ENCODE measurements at regions not wholly inside any gene's neighbourhood (a gene's known extent, or its start where the extent isn't known, plus 50 kb on each side); places are given as distances from the start of the nearest gene placed in this dataset.
"Not testable (repeated sequence)": the region's sequence is repeated elsewhere in the genome, so short reads cannot be mapped to it uniquely, and the experiment has no call there.

DNA sequence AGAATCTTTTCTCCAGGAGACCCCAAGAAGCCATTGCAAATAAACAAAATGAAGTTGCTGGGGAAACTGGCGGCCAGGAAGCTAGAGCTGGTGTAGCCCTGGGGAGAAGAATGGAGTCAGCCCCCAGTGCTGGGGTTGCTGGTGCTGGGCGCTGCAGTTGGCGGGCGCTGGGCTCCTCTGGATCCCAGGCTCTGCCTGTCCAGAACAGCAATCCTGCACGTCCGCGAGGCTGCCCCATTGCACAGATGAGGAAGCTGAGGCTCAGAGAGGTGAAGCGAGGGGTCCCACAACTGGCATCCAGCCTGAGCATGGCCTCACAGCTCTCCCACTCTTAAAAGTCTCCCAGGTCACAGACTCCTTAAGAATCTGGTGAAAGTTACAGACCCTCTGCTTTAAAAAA, 161.1 kb downstream of the OR4M2 start:
- DNase-seq, result no peak

DNA sequence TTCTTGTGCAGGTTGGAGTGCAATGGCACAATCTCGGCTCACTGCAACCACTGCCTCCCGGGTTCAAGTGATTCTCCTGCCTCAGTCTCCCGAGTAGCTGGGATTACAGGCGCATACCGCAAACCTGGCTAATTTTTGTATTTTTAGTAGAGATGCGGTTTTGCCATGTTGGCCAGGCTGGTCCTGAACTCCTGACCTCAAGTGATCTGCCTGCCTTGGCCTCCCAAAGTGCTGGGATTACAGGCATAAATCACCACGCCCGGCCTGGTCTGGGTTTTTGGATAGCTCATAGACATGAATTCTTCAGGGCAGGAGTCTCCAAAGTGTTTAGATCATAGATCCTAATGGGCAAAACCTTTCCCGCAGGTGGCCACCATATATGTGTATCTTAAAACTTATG, 162.0 kb downstream of the OR4M2 start:
- DNase-seq, result not testable (repeated sequence)

DNA sequence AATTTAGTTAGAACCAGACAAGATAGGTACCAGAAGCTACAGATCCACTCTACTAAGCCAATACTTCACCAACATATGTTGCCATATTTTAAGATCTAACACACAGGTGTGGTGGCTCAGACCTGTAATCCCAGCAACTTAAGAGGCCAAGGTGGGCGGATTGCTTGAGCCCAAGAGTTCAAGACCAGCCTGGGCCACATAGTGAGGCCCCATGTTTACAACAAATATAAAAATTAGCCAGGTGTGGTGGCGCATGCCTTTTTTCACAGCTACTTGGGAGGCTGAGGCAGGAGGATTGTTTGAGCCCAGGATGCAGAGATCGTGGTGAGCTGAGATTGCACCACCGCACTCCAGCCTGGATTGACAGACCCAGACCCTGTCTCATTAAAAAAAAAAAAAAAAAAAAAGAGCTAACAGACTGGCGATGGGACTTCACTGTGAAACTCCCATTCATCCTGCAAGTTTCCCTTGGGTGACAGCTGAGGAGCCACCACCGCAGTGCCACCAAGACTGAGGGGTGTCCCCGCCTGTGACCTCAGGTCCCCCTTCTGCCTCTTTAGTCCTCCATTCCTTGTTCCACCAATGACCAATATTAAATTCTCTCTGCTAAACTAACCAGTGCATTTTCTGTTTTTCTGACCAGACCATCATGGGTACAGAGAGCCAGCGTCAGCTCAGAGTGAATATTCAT, 163.3 kb downstream of the OR4M2 start:
- DNase-seq, result no peak

DNA sequence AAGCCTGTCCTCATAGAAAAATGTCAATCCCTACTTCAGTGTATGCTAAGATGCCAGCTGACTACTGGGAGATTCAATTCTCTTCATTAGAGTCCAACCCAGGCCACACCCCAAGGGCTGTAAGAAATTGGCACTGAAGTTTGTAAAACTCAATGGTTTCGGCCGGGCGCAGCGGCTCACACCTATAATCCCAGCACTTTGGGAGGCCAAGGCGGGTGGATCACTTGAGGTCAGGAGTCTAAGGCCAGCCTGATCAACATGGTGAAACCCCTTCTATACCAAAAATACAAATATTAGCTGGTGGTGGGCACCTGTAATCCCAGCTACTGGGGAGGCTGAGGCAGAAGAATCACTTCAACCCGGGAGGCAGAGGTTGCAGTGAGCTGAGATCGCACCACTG, 169.2 kb downstream of the OR4M2 start:
- not testable (repeated sequence) for DNase-seq

DNA sequence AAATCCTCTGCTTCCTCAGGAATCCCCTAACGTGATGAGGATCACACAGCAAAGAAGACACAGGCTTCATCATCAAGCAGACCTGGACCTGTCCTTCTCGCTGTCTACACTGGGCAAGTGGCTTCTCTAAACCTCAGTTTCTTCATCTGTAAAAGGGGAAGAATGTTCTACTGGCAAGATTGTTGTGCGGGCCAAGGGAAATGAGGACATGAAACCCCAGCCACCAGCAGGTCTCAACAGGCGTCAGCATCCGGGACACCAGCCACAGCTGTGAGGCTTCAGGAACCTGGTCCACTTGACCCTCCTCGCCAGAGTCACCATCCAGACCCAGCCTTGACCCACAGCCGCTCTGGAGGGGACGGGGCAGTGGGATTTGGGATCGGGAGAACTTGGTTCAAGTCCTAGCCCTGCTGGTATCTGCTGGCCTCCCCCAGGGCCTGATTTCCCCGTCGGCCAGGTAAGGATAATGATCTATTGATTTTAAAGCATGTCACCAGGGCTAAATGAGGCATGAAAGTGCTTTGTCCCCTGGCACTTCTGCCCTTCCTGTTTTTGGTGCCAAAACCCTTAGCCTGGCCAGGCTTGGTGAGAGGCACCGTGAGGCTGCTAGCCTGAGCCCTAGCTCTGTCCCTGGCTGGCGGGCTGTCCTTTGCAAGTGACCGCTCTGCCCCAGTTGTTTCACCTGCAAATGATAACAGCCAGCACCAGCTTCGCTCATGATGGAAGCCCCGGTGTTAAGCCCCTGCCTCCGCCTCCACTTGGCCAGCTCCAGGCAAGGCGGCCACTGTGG, 170.4 kb downstream of the OR4M2 start:
- DNase-seq, result not testable (repeated sequence)

GRCh38 chr15:22251422-22251821, 171.1 kb downstream of the OR4M2 start:
- no peak for DNase-seq

DNA sequence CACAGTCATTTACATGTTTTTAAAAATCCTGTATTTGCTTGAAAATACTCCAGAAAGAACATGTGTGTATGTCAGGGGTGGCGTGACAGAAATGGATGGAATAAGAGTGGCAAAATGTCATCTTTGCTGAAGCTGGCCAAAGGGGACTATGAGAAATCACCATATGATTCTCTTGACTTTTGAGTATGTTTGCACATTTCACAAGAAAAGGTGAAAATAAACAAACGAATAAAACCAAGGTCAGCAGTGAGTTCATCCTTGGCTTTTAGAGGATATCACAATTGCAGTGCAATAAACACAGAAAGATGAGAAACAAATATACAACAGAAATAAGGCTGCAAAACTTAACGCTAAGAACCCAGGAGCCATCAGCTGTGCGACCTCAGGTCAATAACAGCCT, 171.7 kb downstream of the OR4M2 start:
- not testable (repeated sequence) for DNase-seq

- DNase-seq, result not testable (repeated sequence)
Observed at GRCh38 chr15:22252521-22252920, 172.2 kb downstream of the OR4M2 start.

GRCh38 chr15:22253002-22253675, 172.8 kb downstream of the OR4M2 start:
- DNase-seq, result not testable (repeated sequence)

GRCh38 chr15:22253676-22254408, 173.5 kb downstream of the OR4M2 start:
- peak; percentile 5 for DNase-seq

DNA sequence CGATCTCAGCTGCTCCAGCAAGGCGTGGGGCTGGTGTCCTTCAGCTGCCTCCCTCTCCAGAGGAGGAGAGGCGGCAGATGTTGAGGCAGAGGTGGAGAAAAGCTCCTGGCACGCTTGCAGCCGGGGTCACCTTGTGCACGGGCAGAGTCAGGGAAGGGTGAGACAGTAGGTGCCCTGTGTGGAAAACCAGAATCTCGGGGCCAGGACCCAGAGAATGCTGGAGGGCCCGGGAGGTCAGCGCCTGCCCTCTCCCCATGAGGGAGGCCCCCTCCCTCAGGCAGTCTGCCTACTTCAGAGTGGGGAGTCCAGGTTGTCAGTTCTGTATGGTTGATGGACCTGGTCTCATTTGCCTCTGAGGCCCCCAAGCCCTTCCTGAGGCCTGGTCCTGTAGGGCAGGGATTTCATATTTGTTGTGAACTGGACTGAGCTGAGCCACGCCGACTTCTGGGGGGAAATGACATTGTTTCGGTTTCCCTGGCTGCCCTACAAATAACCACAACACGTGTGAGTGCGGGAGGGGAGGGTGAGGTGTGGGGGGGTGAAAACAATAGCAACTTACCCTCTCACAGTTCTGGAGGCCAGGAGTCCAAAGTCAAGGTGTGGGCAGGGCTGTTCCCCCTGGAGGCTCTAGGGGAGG, 174.2 kb downstream of the OR4M2 start:
- DNase-seq, result not testable (repeated sequence)

DNA sequence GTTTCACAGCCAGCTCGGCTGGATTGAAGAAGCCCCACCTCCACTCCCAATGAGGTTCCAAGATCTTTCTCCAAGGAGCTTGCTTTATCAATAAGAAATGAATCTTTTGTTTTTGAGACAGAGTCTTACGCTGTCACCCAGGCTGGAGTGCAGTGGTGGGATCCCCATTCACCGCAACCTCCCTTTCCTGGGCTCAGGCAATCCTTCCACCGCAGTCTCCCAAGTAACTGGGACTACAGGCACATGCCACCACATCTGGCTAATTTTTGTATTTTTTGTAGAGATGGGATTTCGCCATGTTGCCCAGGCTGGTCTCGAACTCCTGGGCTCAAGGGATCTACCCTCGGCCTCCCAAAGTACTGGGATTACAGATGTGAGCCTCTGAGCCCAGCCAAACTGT, 175.3 kb downstream of the OR4M2 start:
- DNase-seq, result not testable (repeated sequence)

DNA sequence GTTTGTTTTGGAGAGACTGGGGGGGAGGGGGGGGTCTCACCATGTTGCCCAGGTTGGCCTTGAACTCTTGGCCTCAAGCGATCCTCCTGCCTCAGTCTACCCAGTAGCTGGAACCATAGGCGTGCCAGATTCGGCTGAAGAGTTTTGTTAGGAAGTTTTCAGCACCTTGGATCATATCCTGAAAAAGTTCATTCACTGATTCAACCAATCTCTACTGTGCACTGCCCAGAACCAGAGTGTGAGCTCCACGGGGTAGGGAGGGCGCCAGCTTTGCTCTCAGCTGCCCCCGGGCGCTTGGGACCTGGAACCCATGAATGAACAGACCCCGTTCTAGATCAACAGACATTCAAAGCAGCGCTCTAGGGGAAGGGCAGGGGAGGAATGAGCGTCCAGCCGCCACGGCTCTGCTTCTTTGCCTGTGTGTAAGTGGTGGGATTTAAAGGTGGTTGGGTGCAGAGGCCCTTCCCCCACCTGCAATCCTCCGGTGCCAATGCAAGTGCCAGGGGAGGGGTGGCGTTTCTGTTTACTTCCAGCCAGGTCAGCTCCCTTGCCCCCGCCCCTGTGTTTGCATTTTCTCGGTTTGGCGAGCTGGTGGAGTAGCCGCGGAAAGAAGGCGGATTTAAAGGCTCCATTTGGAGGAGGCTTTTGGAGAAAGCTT, 176.2 kb downstream of the OR4M2 start:
- DNase-seq, result not testable (repeated sequence)

DNA sequence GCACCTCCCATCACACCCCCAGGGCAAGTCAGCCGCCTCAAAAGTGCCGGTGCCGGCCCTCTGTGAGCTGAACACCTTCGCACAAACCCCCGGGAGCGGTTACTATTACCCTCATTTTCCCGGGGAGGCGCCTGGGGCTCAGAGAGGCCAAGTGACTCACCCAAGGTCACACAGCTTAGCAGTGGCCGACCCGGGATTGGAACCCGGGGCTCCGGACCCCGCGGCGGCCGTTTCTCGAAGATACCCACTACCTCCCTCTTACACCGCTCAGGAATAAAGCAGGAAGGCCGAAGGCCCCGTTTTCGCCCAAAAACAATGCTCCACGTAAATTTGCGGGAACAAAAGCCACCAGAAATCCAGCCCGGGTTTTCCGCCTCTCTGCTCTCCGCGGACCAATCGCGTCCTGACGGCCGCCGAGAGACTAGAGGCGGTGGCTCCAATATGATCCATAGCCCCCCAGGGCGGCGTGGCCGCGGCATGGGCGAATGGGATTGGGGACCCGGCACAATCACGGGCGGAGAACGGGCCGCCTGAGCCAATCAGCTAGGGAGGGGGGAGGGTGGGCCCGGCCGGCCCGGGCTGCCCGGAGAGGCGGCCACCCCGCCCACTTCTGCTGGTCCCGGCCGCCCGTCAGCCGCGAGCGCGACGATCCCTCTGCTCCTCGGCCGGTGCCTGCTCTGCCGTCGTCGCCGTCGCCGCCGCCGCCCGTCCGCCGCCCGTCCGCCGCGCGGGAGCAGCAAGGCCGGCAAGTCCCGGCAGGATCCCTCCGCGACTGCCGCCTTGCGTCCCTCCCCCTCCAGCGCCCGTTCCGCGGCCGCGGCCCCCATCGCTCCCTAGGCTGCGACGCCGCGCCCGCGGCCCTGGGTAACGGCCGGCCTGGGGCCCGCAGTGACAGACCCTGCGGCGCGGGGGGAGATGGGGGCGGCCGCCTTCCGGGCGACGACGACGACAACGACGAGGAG, 177.0 kb downstream of the OR4M2 start:
- DNase-seq, result no peak

- no peak for DNase-seq
Observed at GRCh38 chr15:22258009-22258397, 177.7 kb downstream of the OR4M2 start.

- DNase-seq, result no peak
Observed at GRCh38 chr15:22258398-22259150, 178.2 kb downstream of the OR4M2 start.

DNA sequence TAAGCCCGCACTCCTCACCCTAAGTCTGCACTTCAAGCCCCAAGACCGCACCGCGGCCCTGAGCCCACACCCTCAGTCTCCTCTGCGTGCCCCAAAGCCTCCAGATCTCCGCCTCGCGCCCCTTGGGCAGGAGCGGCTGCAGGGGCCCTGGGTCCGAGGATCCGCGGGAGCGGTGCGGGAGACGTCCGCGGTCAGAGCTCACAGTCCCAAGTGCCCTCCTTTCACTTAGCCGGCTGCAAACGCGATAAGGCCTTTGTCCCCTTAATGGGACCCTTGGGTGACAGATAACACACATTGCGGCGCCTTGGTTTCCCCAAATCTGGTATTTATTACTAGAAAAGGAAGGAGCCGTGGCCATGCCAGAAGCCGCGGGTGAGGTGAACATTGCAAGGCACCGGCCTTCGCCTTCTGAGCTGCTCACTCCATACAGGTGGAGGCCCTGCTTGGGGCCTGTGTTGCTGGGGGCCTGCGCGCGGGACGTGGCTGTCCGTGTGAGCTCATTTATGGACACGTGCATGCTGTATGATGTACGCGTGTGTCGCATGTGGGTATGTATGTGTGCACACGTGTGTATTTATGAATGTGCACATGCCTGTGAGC, 178.9 kb downstream of the OR4M2 start:
- not testable (repeated sequence) for DNase-seq

DNA sequence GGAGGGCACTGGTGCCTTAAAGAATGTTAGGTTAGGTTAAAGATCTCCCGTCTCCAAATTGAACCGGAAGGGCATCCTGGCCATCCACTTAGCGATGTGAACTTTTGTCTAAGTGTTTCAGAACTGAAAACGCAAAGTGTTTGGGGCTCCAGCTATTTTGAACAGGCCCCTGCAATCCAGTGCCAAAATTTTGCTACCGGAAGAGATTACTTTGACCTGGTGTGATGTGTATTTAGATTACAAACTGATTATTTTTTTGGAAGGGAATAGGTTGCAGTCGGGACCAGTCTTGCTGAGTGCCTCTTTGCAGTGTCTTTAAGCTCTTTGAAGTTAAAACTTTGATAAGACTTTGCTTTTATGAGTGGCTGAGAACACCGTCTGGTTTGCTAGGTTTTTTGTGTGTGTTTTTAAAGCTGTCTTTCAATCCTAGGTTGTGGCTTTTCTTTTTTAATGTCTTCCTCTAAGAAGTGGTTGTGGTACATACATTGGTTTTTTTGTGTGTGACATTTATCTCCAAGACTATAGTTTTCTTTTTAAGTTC, 179.6 kb downstream of the OR4M2 start:
- DNase-seq, result no peak

- DNase-seq, result peak; percentile 37
Observed at GRCh38 chr15:22262613-22263020, 182.3 kb downstream of the OR4M2 start.

Data from hematopoietic multipotent progenitor cell treated with erythropoietin and hydrocortisone succinate and interleukin-3 and kit ligand, for 6 days (in vitro differentiated cells).